HFFc6 (cell line): ENCODE measurements at regions not wholly inside any gene's neighbourhood (a gene's known extent, or its start where the extent isn't known, plus 50 kb on each side); places are given as distances from the start of the nearest gene placed in this dataset.

Experiments
- DNase-seq: peaks from one replicate; pipeline ENCODE4 v3.0.0-alpha.2; 2018
- H3K27ac Mint-ChIP-seq: 2 replicates; pipeline ENCODE4 v1.8.0; 2020; ENCODE audit warnings: mild to moderate bottlenecking, mixed read lengths
- H3K27me3 Mint-ChIP-seq: 2 replicates; pipeline ENCODE4 v1.8.0; 2021; ENCODE audit warnings: mild to moderate bottlenecking, moderate library complexity, mixed read lengths; ENCODE audit not compliant: insufficient read depth
- H3K36me3 Mint-ChIP-seq: 2 replicates; pipeline ENCODE4 v1.8.0; 2021; ENCODE audit warnings: low read depth, mixed read lengths
- H3K4me1 Mint-ChIP-seq: 2 replicates; pipeline ENCODE4 v1.8.0; 2020; ENCODE audit warnings: low read depth, mixed read lengths
- H3K4me3 Mint-ChIP-seq: 2 replicates; pipeline ENCODE4 v1.8.0; 2020; ENCODE audit warnings: mild to moderate bottlenecking, moderate library complexity, mixed read lengths
- H3K9me3 Mint-ChIP-seq: 2 replicates; pipeline ENCODE4 v1.8.0; 2020; ENCODE audit warnings: mild to moderate bottlenecking, mixed read lengths
- TF ChIP-seq, protein P1 (sequence below): fragments of 200-600 bp; sonication (generic); IDR thresholded peaks from 2 replicates; pipeline ENCODE4 v1.5.0; 2021; ENCODE audit warnings: antibody characterized with exemption, mild to moderate bottlenecking

- H3K4me1 Mint-ChIP-seq, result peaks cover 7% of the 10 kb centered on the region
- TF ChIP-seq, protein P1, sequence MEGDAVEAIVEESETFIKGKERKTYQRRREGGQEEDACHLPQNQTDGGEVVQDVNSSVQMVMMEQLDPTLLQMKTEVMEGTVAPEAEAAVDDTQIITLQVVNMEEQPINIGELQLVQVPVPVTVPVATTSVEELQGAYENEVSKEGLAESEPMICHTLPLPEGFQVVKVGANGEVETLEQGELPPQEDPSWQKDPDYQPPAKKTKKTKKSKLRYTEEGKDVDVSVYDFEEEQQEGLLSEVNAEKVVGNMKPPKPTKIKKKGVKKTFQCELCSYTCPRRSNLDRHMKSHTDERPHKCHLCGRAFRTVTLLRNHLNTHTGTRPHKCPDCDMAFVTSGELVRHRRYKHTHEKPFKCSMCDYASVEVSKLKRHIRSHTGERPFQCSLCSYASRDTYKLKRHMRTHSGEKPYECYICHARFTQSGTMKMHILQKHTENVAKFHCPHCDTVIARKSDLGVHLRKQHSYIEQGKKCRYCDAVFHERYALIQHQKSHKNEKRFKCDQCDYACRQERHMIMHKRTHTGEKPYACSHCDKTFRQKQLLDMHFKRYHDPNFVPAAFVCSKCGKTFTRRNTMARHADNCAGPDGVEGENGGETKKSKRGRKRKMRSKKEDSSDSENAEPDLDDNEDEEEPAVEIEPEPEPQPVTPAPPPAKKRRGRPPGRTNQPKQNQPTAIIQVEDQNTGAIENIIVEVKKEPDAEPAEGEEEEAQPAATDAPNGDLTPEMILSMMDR, result no peak
- H3K27ac Mint-ChIP-seq, result no peak overlapping the region
- H3K9me3 Mint-ChIP-seq, result peaks cover 9% of the 10 kb centered on the region
- H3K27me3 Mint-ChIP-seq, result peaks cover 25% of the 10 kb centered on the region; the same call in 1 of the 2 replicates
- H3K4me3 Mint-ChIP-seq, result no peak overlapping the region
- no peak for DNase-seq
- H3K36me3 Mint-ChIP-seq, result no peaks in the 10 kb centered on the region
Measured at GRCh38 chr9:113754739-113755138, 121.4 kb upstream of the ZNF618 start.

GRCh38 chr9:113755433-113755832 is 120.7 kb upstream of the ZNF618 start:
- Mint-ChIP-seq H3K36me3 (no peaks in the 10 kb centered on the region), H3K27me3 (peaks cover 27% of the 10 kb centered on the region; the same call in 1 of the 2 replicates), H3K4me3 (no peak overlapping the region), H3K27ac (no peak overlapping the region), H3K4me1 (peaks cover 7% of the 10 kb centered on the region), H3K9me3 (peaks cover 9% of the 10 kb centered on the region)
- TF ChIP-seq, protein P1, result no peak
- DNase-seq, result no peak

- Mint-ChIP-seq H3K27me3 (peaks cover 24% of the 10 kb centered on the region; the same call in 1 of the 2 replicates), H3K4me1 (peaks cover 7% of the 10 kb centered on the region), H3K27ac (no peak overlapping the region), H3K9me3 (peaks cover 9% of the 10 kb centered on the region), H3K36me3 (no peaks in the 10 kb centered on the region), H3K4me3 (no peak overlapping the region)
- TF ChIP-seq, protein P1, result no peak
- DNase-seq, result no peak
Measured at GRCh38 chr9:113756476-113757192, 119.5 kb upstream of the ZNF618 start.

DNA sequence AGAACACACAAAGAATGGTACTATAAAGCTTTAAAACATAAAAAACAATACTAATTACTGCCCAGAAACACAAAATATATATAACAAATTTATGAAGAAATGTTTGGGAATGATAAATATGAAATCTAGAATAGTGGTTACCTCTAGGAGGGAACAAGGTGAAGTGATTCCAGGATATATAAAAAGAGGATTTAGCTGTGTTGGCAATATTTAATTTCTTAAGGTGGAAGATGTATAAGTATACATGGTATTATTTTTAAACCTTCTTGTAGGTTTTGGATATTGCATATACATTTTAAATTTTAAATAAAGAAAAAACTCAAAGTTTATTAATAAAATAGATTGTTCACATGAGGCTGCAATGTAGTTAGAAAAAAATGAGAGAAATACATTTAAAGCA is 112.7 kb upstream of the ZNF618 start:
- peaks cover 9% of the 10 kb centered on the region for H3K9me3 Mint-ChIP-seq
- TF ChIP-seq, protein P1, result no peak
- peaks cover 17% of the 10 kb centered on the region for H3K27me3 Mint-ChIP-seq
- no peaks in the 10 kb centered on the region for H3K36me3 Mint-ChIP-seq
- H3K4me1 Mint-ChIP-seq, result no peaks in the 10 kb centered on the region
- H3K4me3 Mint-ChIP-seq, result no peak overlapping the region
- DNase-seq, result no peak
- H3K27ac Mint-ChIP-seq, result no peak overlapping the region

DNA sequence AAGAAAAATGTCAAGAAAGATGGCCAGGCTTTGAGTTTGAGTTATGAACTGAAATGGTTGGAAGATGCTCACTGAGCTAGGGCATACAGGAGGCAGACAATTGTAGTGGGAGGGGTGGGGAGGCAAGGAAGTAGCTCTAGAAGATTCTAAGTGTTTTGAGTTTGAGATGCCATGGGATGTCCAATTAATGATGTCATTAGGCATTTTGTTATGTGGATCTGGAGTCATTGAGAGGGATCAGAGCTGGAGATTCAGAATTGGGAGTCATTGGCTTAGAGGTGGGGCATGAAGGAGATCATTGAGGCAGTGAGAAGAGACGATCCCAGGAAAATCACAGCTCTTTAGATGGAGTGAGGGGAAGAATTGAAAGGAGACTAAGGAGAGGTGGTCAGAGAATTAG is 111.5 kb upstream of the ZNF618 start:
- TF ChIP-seq, protein P1, result no peak
- DNase-seq, result no peak
- Mint-ChIP-seq H3K27ac (no peak overlapping the region), H3K4me3 (no peak overlapping the region), H3K9me3 (peaks cover 2% of the 10 kb centered on the region), H3K27me3 (peaks cover 11% of the 10 kb centered on the region), H3K36me3 (no peaks in the 10 kb centered on the region), H3K4me1 (no peaks in the 10 kb centered on the region)
